GM19397 (cell line): ENCODE measurements at regions not wholly inside any gene's neighbourhood (a gene's known extent, or its start where the extent isn't known, plus 50 kb on each side); places are given as distances from the start of the nearest gene placed in this dataset.
A peak's percentile ranks its signal among the peaks of the same experiment; 100 is the strongest.

ENCODE experiments used
- ATAC-seq: cut with Tn5 transposase; IDR thresholded peaks from one replicate; pipeline ENCODE4 v1.9.1; 2021; ENCODE audit warnings: mild to moderate bottlenecking, moderate library complexity; ENCODE audit not compliant: unreplicated experiment

- ATAC-seq = no peak
Observed at GRCh38 chr11:18878211-18878610, 61.0 kb downstream of the MRGPRX1 start.

GRCh38 chr11:18865951-18866350, 73.3 kb downstream of the MRGPRX1 start:
- ATAC-seq = no peak

- ATAC-seq = no peak
Observed at GRCh38 chr11:18865261-18865660, 73.7 kb upstream of the PTPN5 start.

DNA sequence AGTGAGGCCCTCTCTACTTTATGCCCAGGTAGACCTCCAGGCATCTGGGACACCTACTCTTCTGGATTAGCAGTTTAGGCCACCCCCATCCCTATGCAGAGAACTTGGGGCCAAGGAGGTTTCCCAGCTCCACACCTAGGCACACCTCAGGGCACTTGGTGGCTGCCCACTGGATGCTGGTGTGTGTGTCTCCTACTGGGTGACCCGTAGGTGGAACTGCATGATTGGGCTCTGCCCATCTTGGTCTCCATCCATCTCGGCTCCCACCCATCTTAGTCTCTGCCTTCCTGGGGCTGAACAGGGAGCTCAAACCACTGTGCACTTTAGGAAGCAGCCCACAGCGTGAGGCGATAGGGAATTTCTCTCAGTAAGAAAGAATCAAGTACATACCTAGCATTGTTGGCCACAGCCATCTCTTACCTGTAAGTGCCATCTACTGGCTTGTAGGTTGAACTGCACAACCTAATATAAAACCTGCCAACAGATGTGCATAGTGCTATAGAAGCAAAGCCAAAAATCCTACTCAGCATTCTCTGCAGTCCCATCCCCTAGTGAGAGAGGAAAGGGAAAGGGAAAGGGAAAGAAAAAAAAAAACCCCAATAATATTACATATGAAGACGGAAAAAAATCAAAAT, 61.6 kb upstream of the PTPN5 start:
- ATAC-seq = peak; percentile 86

DNA sequence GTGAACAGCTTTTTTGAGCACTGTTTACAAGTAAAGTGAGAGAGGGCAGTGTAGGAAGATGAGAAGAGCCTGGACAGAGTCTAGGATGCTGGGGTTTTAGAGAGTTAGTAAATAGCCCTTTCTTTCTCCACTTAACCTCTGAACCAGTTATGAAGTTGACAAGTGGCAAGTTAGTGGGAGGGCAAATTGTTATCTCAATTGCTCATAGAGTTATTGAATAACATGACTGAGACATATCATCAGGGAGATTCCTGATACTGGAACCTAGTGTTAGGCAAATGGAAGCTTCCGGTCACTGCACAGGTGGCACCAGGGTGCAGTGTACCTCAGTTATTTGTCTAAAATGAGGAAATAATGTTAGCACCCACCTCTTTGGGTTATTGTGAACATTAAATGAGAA, 57.8 kb upstream of the PTPN5 start:
- no peak for ATAC-seq

- no peak for ATAC-seq
Observed at GRCh38 chr11:18844753-18845367, 53.3 kb upstream of the PTPN5 start.
